ENCODE measurements at regions not wholly inside any gene's neighbourhood (a gene's known extent, or its start where the extent isn't known, plus 50 kb on each side); places are given as distances from the start of the nearest gene placed in this dataset.
A peak's percentile ranks its signal among the peaks of the same experiment; 100 is the strongest.
"Not testable (repeated sequence)": the region's sequence is repeated elsewhere in the genome, so short reads cannot be mapped to it uniquely, and the experiment has no call there.

DNA sequence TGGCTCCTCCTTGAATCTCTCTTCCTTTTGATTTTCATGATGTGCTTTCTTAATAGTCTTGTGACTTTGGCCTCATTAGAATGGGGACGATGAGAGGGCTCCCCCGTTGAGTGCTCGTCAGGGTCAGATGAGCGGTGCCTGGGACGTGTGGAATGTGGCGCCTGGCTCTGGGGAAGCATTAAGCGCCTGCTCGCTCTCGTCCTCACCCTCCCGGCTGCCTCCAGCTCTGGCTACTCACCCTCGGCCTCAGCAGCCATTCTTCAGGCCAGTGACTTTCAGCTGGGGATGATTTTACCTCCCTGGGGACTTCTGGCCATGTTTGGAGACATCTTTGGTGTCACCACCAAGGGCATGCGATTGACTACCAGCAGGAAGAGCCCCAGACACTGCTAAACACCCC lies 69.7 kb downstream of the RPS6KA4 start:
- no peak for DNase-seq

DNA sequence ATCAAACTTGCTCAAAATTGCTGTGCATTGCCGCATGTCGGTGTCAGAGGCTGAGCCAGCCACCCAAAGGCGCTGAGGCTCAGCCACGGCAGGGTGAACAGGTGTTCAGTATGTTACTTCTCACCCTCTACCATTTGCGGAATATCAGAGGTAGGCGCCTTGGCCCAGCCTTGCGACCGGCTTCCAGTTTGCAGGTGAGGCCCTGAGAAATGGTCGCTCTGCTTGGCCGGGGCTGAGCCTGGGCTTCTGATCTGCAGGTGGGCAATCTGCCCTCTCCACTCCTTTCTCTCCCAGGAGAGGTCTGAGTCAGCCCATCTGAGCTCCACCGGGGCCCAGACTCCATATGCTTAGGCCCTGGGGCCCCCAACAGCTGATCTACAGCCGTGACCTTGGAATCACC lies 71.0 kb downstream of the RPS6KA4 start:
- DNase-seq = no peak

DNA sequence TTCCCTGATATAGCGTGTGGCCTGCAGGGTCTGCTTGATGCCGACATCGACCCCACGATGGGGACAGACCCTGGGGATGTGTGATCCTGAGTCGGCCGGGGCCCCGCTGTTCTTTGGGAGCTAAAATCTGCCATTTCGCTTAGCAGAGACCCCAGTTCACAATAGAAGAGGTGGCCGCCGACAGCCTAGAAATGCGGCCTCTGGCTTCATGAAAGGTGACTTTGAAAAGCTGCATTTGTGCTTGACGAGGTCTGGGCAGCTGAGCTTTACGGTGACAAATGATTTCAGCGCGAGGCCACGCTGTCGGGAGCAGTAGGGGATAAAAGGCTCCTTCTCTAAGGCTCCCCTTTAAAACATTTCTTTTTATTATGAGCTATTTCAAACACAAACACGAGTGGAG lies 71.7 kb downstream of the RPS6KA4 start:
- DNase-seq = no peak

DNA sequence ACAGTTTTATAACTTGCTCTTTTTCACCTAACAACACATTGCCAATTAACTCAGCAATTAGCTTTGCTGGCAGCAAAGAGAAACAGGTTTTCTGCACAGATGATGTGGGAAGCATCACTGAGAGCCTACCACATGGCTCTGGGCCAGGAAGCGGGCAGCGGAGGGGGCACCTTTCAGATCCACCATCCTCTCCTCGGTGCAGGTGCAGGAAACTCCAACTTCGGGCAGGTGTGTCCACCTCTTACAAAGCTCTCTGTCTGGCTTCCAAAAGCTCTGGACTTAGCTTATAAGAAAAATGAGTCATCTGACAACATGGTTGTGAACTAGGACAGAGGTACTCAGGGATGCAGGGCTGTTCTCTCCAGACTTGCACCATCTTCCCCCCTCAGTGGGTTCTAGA lies 77.0 kb downstream of the RPS6KA4 start:
- no peak for DNase-seq

DNA sequence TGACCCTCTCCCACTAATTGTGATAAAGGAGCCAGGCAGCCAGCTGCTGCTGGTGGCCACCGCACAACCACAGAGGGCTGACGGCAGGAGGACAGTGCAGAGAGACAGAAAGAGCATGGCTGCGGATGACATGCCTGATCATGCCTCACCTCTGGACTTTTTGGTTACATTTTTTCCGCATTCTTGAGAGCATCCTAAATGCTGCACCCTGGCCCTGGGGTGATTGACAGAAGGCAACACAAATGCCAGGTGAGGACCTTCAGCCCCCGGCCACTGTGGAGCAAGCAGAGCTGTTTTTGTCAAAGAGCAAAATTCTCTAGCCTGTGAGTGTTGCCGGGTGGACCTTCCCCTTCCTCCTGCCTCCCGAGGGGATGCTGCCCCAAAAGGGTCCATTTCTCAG lies 78.5 kb downstream of the RPS6KA4 start:
- no peak for DNase-seq

DNA sequence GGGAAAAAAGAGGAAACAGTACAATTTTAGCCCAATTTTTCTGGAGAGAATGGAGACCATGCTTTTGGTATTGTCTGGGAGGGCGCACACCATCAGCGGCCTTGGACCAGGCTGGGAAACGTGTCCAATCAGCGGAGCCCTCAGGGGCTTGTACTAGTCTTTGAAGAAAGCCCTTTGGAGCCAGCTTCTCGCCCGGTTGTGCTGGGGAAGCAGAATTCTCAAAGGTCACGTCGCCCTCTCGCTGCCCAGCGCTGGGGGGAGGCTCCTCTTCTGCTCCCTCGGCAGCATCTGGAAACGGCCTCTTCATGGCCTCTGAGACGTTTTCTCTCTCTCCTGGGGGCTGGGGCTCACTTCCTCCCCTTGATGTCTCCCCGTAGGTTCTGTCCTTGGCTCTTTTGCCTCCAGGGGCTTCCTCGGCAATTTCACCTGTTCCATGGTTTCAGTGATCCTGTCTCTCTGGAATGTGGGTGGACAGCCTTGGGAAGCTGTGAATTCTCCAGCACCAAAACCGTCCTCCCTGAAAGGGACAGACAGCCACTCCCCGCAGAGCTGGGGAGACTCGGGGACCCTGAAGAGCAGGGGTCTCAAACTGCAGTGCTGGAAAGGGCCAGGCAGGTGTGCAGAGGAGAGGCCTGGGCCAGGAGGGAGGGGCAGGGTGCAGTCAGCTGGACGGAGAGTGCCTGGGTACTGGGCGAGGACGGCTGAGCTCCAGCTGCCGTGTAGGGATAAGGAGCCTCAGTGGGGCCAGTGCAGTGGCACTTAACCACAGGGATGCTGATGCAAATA lies 80.2 kb downstream of the RPS6KA4 start:
- no peak for DNase-seq

DNA sequence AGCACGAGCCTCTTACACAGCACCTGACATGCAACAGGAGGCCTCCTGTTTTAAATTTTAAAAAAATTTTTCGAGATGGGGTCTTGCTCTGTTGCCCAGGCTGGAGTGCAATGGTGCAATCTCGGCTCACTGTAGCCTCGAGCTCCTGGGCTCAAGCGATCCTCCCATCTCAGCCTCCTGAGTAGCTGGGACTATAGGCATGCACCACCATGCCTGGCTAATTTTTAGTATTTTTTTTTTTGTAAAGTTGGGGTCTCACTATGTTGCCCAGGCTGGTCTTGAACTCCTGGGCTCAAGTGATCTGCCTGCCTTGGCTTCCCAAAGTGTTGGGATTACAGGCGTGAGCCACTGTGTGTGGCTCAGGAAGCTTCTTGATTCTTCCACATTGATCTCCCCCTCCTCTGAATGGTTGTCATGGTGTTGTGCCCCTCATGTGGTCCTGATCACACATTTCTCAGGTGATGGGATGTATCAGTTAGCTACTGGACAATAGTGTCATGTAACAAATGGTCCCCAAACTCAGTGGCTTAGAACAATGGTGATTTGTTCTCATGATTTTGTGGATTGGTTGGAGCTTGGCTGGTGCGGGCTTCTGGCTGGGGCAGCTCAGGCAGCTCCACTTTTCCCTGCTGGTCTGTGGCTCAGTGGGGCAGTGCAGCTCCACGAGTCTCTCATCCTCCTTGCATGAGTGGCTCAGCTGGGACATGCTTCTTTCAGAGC lies 81.0 kb downstream of the RPS6KA4 start:
- DNase-seq = not testable (repeated sequence)

DNA sequence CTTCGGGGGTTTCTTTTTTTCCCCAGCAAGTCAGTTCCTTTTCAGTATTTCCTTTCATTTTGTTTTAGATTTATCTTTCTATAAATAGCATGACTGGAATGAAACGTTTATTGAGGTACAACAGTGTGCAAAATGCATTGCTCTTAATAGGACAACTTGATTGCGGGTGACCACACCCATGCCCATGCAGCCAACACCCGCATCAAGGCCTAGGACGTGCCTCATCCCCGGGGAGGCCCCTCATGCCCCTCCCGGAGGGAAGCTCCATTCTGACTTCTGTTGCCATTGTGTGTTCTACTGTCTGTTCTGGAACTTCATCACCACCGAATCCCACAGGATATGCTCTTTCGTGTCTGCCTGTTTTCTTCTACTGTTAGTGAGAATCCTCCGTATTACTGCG lies 82.2 kb downstream of the RPS6KA4 start:
- no peak for DNase-seq

DNA sequence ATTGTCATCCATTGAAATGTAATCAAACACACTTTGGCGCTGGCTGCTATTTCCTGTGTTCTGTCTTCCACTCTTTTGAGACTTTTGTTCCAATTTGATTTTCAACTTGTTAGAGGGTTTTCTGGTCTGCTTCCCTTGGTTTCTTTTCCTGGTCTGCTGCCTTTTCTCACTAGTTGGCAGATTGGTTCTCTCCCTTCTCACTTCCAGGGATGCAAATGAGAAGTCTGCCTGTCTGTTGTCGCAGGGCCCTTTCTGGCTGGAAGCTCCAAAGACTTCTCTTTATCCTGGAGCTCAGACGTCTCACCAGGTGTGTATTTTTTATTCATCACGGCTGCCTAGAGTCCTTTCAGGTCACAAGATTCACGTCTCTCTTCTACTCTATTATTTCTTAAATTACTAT lies 84.0 kb downstream of the RPS6KA4 start:
- DNase-seq = no peak

DNA sequence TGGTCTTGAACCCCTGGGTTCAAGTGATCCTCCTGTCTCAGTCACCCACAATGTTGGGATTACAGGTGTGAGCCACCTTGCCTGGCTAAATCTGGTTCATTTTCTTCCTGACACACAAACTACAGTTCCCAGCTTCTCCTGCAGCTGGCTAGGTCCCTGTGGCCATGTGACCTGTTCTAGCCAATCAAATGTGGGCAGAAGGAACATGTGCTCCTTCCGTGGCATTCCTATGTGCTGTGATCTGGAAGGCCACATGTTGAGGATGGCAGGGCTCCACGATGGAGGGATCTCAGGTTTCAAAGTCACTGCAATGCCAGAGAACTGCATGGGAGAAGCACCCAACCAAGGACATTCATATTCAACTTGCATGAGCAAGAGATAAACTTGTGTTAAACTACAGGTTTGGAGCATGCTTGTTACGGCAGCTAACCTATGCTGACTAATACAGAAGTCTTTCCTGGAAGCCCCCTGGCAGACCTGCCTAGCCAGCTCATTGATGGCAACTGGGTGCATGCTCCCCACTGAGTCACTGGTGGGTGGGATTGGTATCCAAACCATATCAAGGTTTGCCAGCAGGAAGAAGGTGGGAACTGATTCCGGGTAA lies 86.0 kb downstream of the RPS6KA4 start:
- DNase-seq = no peak

DNA sequence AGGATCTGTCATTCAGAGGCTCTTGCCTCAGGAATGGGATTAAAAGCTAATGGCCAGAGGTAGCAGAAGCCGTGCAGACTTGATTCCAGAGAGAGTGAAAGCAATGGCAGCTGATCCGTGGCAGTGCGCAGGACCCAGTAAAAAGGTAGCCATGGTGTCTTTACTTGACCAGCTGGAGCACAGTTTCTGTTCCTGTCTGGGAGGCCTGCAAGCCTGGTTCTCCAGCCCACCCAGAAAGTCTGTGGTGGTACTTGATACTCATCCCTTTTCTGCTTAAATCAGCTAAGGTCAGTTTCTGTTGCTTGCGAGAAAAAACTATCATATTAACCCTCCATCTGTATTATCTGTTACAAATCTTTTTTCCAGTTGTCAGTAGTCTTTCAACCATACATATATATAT lies 86.7 kb downstream of the RPS6KA4 start:
- no peak for DNase-seq

DNA sequence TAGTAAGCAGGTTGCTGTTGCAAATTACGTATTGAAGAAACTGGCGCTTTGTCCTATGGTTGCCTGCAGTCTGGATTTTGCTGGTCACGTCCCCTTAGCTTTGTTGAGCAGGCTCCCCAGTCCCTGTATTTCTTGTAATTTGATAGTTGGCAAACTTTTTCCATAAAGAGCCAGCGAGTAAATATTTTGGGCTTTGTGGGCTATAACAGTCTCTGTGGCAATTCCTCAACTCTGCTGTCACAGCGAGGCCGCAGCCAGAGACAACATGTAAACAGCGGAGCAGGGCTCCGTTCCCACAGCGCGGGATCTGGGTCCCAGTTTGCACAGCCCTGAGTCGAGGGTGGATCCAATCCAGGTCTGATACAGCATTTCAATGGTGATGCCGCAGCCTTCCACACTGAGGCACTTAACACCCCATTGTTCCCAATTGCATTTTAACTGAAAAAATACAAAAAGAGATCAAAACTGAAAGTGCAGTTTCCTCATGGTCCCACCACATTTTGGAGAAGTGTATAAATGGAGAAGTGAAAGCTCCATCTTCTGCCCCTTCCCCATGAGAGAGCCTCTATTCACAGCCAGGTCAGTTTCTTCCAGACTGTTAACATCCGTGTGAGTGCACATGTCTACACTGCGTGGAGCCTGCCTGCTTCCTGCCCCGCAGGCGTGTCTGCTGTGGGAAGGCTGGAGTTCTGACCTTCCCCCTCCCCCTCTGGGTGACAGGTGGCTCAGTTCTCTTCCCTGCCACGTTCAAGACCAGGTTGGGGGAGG lies 89.1 kb downstream of the RPS6KA4 start:
- DNase-seq = no peak

DNA sequence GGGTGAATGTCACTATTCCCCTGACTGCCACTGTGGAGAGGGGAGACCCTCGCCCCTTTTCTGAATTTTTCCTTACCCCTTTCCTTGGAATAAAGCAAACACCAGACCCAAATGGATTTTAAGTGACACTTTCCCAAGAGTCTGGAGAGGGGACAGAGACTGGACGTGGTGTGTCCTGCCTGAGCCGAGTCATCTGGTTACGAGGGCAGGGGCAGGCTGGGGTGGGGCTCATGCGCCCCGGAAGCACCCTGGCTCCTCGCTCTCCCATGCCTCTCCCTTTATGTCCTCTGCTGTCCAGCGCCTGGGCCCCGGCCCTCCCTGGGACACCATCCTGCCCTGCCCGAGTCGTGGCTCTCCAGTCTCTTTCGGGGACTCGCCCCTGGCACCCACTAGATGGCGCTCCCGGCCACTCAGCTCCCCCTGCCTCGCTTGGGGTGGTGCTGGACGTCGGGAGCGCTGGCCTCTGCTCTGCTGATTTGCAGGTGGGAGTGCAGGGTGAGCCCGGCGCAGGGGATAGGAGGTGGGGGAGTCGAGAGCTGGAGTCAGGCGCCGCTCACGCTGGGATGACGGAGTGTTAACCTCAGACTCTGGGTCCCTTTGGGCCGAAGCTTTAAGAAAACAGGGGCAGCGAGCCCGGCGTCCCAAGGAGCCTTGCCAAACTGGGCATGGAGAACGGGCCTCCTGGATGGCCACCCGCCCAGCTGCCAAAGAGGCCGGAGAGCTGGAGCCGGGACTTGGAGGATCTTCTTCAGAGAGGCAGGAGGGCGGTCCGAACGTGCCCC lies 89.8 kb downstream of the RPS6KA4 start:
- peak; percentile 29 to 59 (median 46) for DNase-seq

DNA sequence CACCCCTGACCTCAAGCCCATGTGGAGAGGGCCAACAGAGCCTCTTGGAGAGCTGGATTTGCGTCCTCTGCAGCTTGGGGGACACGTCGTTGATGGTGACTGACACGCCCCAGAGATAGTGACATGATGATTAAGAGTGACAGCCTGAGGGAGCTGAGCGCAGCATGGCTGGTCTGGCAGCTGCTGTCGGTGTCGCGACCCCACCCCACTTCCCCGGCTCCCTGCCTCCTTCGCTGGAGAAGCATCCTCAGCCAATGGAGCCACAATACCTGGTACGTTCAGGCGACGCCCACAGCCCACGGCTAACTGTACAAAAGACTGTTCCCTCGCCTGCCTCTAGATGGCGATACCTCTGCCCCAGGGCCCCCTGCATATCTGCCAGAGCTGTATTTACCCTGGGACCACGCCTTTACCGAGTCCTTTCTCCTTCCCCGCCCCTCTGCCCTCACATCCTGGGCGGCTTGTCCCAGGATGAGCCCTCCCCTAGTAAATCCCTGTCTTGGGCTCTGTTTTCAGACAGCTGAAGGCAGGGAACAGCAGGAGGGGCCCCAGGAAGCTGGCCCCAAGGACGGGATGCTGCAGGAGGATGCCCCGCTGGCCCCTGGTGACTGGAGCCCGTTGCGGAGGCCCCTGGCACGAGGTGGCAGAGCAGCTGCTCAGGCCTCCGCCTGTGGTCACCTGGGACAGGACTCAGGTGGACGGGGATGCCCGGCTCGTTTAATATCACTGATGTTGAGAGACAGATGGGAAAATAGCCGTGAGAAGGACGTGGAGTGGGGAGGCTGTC lies 90.6 kb downstream of the RPS6KA4 start:
- DNase-seq = peak in 3 of 4 experiments; percentile 42 to 55 (median 44)

DNA sequence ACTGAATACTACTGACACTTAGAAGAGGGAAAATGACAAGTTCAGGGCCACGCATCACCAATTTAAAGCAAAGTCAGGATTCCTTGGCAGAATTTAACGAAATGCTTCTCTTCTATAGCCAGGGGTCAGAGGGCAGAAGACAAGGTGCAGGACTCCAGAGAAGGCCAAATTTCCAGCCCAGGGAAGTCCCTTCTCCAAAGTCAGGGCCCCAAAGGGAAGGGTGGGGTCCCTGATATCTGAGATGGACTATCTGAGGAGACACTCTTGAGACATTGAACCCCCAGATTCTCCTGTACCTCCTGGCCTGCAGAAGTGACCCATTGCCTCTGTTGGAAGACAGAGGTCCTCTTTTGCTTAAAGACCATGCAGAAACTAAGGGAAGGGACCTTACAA lies 91.2 kb downstream of the RPS6KA4 start:
- no peak for DNase-seq

DNA sequence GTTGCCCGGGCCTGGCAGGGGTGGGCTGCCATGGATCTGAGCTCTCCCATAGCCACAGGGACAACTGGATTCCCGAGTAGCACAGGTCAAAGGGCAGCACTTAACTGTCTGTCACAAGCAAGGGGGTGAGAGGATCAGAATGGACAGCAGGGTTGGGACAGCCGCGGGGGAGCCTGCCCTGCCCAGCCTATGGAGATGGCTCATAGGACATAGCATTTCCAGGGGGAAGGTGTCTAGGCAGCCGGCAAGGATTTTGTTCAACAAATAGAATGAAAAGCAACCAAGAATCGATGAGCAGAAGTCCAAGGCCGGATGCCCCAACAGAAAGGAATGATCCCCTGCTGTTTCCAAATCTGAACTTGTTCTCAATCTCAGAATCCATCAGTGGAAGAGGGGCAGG lies 92.9 kb downstream of the RPS6KA4 start:
- DNase-seq = no peak

DNA sequence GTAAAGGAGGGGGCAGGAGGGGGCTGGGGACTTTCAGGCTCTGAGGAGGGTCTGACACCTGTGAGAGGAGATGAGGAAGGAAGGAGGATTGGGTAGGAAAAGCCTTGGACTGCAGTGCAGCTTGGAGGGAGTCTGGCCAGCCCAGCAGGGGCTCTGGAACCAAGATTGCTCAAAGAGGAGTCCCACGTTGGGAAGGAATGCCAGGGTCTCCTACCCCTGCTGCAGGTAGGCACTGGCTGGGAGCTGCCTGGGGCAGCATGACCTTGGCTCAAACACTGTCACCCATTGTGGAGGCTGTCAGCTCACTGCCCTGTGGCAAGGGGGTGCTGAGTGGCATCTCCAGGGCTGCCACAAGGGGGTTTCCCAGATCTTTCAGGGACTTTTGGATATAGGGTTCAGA lies 94.5 kb downstream of the RPS6KA4 start:
- no peak for DNase-seq

DNA sequence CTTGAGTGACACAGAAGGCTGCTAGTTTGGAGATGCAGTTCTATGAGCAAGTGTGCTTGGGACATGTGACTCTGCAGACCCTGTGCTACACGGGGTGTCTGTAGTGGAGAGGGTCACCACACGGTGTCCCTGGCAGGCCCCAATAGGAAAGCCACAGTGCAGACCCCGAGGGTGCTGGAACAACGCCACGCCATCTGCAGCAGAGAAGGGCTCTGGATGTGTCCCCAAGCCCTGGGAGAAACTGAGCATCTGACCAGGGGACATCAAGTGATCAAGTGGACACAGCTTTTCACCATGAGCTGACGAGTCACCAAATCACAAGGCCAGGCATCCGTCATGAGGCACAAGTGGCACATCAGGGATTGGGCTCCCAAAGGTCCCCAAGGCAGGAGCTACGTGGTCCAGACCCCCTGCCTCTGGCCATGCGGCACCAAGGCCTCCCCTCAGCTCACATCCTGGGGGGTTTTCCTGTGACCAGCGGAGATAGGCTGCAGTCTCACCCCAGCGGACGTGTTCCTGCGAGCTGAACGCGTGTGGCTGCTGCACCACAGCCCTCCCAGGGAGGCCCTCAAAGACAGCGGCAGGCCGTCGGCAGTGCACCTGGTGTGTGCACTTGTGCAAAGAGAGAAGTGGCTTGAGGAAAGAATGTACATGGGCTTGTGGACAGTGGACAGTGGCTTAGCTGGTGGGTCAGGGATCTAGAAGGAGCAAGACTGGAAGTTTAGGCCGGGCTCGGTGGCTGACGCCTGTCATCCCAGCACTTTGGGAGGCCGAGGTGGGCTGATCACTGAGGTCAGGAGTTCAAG lies 96.7 kb downstream of the RPS6KA4 start:
- DNase-seq = no peak

DNA sequence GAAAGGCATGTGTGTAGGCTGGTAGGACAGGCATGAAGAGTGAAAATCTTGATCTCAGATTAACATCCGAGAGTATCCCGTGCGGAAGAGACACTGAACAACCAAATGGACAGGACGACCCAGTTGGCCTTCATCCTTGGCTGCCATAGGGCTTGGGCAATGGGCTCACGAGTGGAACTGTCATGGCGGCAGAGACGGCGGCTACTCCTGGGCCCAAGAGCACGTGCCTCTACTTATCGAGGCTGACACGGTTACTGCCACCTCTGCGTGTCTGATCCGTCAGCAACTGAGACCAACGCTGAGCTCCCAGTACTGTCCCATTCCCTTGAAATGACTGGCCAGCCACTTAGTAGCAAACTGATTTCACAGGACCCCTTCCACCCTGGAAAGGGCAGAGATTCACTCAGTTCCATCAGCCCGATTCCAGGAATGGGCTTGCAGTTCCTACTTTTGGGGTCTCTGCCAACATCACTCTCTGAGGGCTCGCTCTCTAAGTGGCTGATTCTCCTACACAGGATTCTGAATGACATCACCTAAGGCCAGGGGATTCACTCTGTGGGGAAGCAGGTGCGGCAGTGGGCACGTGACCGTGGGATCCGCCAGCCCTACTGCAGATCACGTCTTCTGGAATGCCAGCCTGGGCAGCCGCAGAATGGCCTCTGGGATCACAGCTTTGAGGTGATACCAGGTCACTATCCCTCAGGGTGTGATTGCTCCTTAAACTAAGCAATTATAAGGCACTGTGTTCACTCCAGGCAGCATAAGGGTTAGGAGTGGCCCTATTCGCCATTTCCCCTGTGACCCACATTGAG lies 97.8 kb downstream of the RPS6KA4 start:
- no peak for DNase-seq

Measured in activated naive CD4-positive, alpha-beta T cell (primary cell).